ENCODE measurements at regions not wholly inside any gene's neighbourhood (a gene's known extent, or its start where the extent isn't known, plus 50 kb on each side); places are given as distances from the start of the nearest gene placed in this dataset.

GRCh38 chr4:135123632-135124031 lies 922.0 kb upstream of the PABPC4L start:
- TF ChIP-seq CTCF (IDR thresholded peaks at IDR 0.05; ENCODE audit: low read depth, low read length): no peak
- DNase-seq (ENCODE audit: extremely low read depth, low read depth): no peak

- DNase-seq (ENCODE audit: extremely low read depth, low read depth): no peak
- TF ChIP-seq CTCF (IDR thresholded peaks at IDR 0.05; ENCODE audit: low read depth, low read length): no peak
Observed at GRCh38 chr4:135122457-135122856, 920.9 kb upstream of the PABPC4L start.

GRCh38 chr4:135120195-135120594 lies 918.6 kb upstream of the PABPC4L start:
- TF ChIP-seq CTCF (IDR thresholded peaks at IDR 0.05; ENCODE audit: low read depth, low read length): no peak
- DNase-seq (ENCODE audit: extremely low read depth, low read depth): no peak

- DNase-seq (ENCODE audit: extremely low read depth, low read depth): no peak
- TF ChIP-seq CTCF (IDR thresholded peaks at IDR 0.05; ENCODE audit: low read depth, low read length): no peak
Observed at GRCh38 chr4:135114079-135114478, 912.5 kb upstream of the PABPC4L start.

GRCh38 chr4:135098061-135098460 lies 896.5 kb upstream of the PABPC4L start:
- TF ChIP-seq CTCF (IDR thresholded peaks at IDR 0.05; ENCODE audit: low read depth, low read length): no peak
- DNase-seq (ENCODE audit: extremely low read depth, low read depth): no peak

- DNase-seq (ENCODE audit: extremely low read depth, low read depth): no peak
- no peak for TF ChIP-seq CTCF (IDR thresholded peaks at IDR 0.05; ENCODE audit: low read depth, low read length)
Observed at GRCh38 chr4:135073389-135073788, 871.8 kb upstream of the PABPC4L start.

- no peak for DNase-seq (ENCODE audit: extremely low read depth, low read depth)
- TF ChIP-seq CTCF (IDR thresholded peaks at IDR 0.05; ENCODE audit: low read depth, low read length): no peak
Observed at GRCh38 chr4:135072553-135072952, 871.0 kb upstream of the PABPC4L start.

Measured in AG09319 (cell line).